Ishikawa (cell line): ENCODE measurements at regions not wholly inside any gene's neighbourhood (a gene's known extent, or its start where the extent isn't known, plus 50 kb on each side); places are given as distances from the start of the nearest gene placed in this dataset.

Experiments used
- CEBPB ChIP-seq: IDR thresholded peaks from 2 replicates; pipeline ENCODE4 v1.6.1; 2012
- CREB1 ChIP-seq: IDR thresholded peaks from 2 replicates; pipeline ENCODE4 v1.6.1; 2012; ENCODE audit warnings: low read depth
- EP300 ChIP-seq: IDR thresholded peaks from 2 replicates; pipeline ENCODE4 v1.6.1; 2012; ENCODE audit warnings: borderline replicate concordance
- TEAD4 ChIP-seq: IDR thresholded peaks from 2 replicates; pipeline ENCODE4 v1.6.1; 2012
- YY1 ChIP-seq: IDR thresholded peaks from 2 replicates; pipeline ENCODE4 v1.6.1; 2012; ENCODE audit warnings: low read depth

GRCh38 chr7:121447911-121448300 lies 51.8 kb upstream of the FAM3C start:
- TF ChIP-seq EP300 (no peak), TEAD4 (no peak), CEBPB (no peak), YY1 (no peak), CREB1 (no peak)
